ENCODE measurements at regions not wholly inside any gene's neighbourhood (a gene's known extent, or its start where the extent isn't known, plus 50 kb on each side); places are given as distances from the start of the nearest gene placed in this dataset.

GRCh38 chr10:110363572-110364411 is 59.1 kb upstream of the SMNDC1 start:
- H3K9me3 Mint-ChIP-seq (ENCODE audit: unreplicated experiment), result no peaks in the 10 kb centered on the region
- no peaks in the 10 kb centered on the region for H3K36me3 Mint-ChIP-seq (ENCODE audit: unreplicated experiment)
- peaks cover 18% of the 10 kb centered on the region for H3K4me1 Mint-ChIP-seq (ENCODE audit: unreplicated experiment)
- no peak for TF ChIP-seq CTCF (IDR thresholded peaks at IDR 0.05)
- no peak overlapping the region for H3K27ac Mint-ChIP-seq (ENCODE audit: unreplicated experiment)
- no peak overlapping the region for H3K4me3 Mint-ChIP-seq (ENCODE audit: unreplicated experiment)
- DNase-seq (ENCODE audit: extremely low spot score, unreplicated experiment), result no peak
- H3K27me3 Mint-ChIP-seq (ENCODE audit: unreplicated experiment), result no peaks in the 10 kb centered on the region

GRCh38 chr10:110364531-110364937 is 59.8 kb upstream of the SMNDC1 start:
- H3K27ac Mint-ChIP-seq (ENCODE audit: unreplicated experiment), result no peak overlapping the region
- H3K27me3 Mint-ChIP-seq (ENCODE audit: unreplicated experiment), result no peaks in the 10 kb centered on the region
- H3K36me3 Mint-ChIP-seq (ENCODE audit: unreplicated experiment), result no peaks in the 10 kb centered on the region
- TF ChIP-seq CTCF (IDR thresholded peaks at IDR 0.05), result no peak
- H3K9me3 Mint-ChIP-seq (ENCODE audit: unreplicated experiment), result no peaks in the 10 kb centered on the region
- H3K4me3 Mint-ChIP-seq (ENCODE audit: unreplicated experiment), result no peak overlapping the region
- no peak for DNase-seq (ENCODE audit: extremely low spot score, unreplicated experiment)
- peaks cover 18% of the 10 kb centered on the region for H3K4me1 Mint-ChIP-seq (ENCODE audit: unreplicated experiment)

- Mint-ChIP-seq H3K36me3 (ENCODE audit: unreplicated experiment) (no peaks in the 10 kb centered on the region), H3K9me3 (ENCODE audit: unreplicated experiment) (no peaks in the 10 kb centered on the region), H3K4me3 (ENCODE audit: unreplicated experiment) (no peak overlapping the region), H3K4me1 (ENCODE audit: unreplicated experiment) (peaks cover 18% of the 10 kb centered on the region), H3K27me3 (ENCODE audit: unreplicated experiment) (no peaks in the 10 kb centered on the region), H3K27ac (ENCODE audit: unreplicated experiment) (no peak overlapping the region)
- DNase-seq (ENCODE audit: extremely low spot score, unreplicated experiment), result no peak
- no peak for TF ChIP-seq CTCF (IDR thresholded peaks at IDR 0.05)
Observed at GRCh38 chr10:110365356-110366143, 60.8 kb upstream of the SMNDC1 start.

GRCh38 chr10:110366635-110367034 is 61.9 kb upstream of the SMNDC1 start:
- no peak for TF ChIP-seq CTCF (IDR thresholded peaks at IDR 0.05)
- Mint-ChIP-seq H3K4me3 (ENCODE audit: unreplicated experiment) (no peak overlapping the region), H3K36me3 (ENCODE audit: unreplicated experiment) (no peaks in the 10 kb centered on the region), H3K4me1 (ENCODE audit: unreplicated experiment) (peaks cover 18% of the 10 kb centered on the region), H3K9me3 (ENCODE audit: unreplicated experiment) (no peaks in the 10 kb centered on the region), H3K27ac (ENCODE audit: unreplicated experiment) (no peak overlapping the region), H3K27me3 (ENCODE audit: unreplicated experiment) (no peaks in the 10 kb centered on the region)
- no peak for DNase-seq (ENCODE audit: extremely low spot score, unreplicated experiment)

GRCh38 chr10:110368002-110368401 is 63.3 kb upstream of the SMNDC1 start:
- H3K4me1 Mint-ChIP-seq (ENCODE audit: unreplicated experiment), result peaks cover 14% of the 10 kb centered on the region
- no peak overlapping the region for H3K4me3 Mint-ChIP-seq (ENCODE audit: unreplicated experiment)
- no peaks in the 10 kb centered on the region for H3K36me3 Mint-ChIP-seq (ENCODE audit: unreplicated experiment)
- no peaks in the 10 kb centered on the region for H3K9me3 Mint-ChIP-seq (ENCODE audit: unreplicated experiment)
- no peaks in the 10 kb centered on the region for H3K27me3 Mint-ChIP-seq (ENCODE audit: unreplicated experiment)
- no peak for DNase-seq (ENCODE audit: extremely low spot score, unreplicated experiment)
- H3K27ac Mint-ChIP-seq (ENCODE audit: unreplicated experiment), result no peak overlapping the region
- no peak for TF ChIP-seq CTCF (IDR thresholded peaks at IDR 0.05)
